Type B pancreatic cell (in vitro differentiated cells): ENCODE measurements at regions not wholly inside any gene's neighbourhood (a gene's known extent, or its start where the extent isn't known, plus 50 kb on each side); places are given as distances from the start of the nearest gene placed in this dataset. TPM values are rescaled to one million over a fixed set of nuclear protein-coding genes. Genes with fewer than 3 reads are reported as not detected.

Experiments used
- DNase-seq: peaks from one replicate; pipeline ENCODE4 v3.0.0; 2021; ENCODE audit warnings: mixed read lengths; ENCODE audit not compliant: unreplicated experiment; ENCODE audit errors: extremely low spot score
- H3K27ac Mint-ChIP-seq: 2 replicates; pipeline ENCODE4 v1.8.0; 2021; ENCODE audit warnings: mild to moderate bottlenecking, mixed read lengths
- H3K27me3 Mint-ChIP-seq: 2 replicates; pipeline ENCODE4 v1.8.0; 2021; ENCODE audit warnings: mixed read lengths
- H3K36me3 Mint-ChIP-seq: 2 replicates; pipeline ENCODE4 v1.8.0; 2021; ENCODE audit warnings: mixed read lengths
- H3K4me1 Mint-ChIP-seq: one replicate; pipeline ENCODE4 v1.8.0; 2021; ENCODE audit warnings: mixed read lengths; ENCODE audit not compliant: unreplicated experiment
- H3K4me3 Mint-ChIP-seq: 2 replicates; pipeline ENCODE4 v1.8.0; 2021; ENCODE audit warnings: mild to moderate bottlenecking, mixed read lengths
- H3K9me3 Mint-ChIP-seq: 2 replicates; pipeline ENCODE4 v1.8.0; 2021; ENCODE audit warnings: mixed read lengths
- microRNA-seq: library from miRNA; unstranded; fragments of <30 nt; microRNA quantifications from one replicate; pipeline ENCODE4, GENCODE V29; 2020
- TF ChIP-seq, protein P1 (sequence below): fragments of 200-600 bp; sonication (generic); conservative IDR thresholded peaks from 2 replicates; pipeline ENCODE4 v1.5.0; 2021; ENCODE audit warnings: antibody characterized with exemption, mild to moderate bottlenecking

DNA sequence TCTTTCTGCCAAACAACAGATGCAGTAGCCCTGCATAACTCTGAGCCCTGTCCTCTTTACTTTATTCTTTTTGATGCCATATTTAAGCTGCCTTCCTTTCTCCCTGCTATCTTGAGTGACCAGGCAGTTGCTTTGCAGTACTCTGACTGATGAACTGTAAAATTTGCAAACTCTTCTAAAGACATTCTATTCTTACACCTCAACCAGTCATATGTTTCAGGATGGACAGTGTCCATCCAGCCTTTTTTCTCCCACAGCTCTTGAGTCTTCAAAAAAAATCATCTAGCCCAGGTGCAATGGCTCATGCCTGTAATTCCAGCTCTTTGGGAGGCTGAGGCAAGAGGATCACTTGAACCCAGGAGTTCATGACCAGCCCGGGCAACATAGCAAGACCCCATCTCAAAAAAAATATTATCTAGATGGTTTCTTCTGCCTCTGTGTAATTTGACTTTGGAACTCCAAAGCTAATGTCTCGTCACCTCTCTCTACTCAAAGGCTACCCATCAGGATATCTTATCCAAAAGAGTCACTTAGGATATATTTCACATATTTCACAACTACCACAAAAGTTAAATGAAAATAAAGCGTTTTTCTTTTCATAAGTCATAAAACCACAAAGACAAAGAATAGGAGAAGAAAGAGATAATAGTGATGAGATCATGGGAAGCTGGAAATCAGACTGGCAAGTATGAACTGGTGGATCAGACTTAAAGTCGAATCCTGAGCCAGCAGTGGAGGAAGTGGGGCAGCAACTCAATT, 54.6 kb upstream of the IPO9 start:
- TF ChIP-seq, protein P1, sequence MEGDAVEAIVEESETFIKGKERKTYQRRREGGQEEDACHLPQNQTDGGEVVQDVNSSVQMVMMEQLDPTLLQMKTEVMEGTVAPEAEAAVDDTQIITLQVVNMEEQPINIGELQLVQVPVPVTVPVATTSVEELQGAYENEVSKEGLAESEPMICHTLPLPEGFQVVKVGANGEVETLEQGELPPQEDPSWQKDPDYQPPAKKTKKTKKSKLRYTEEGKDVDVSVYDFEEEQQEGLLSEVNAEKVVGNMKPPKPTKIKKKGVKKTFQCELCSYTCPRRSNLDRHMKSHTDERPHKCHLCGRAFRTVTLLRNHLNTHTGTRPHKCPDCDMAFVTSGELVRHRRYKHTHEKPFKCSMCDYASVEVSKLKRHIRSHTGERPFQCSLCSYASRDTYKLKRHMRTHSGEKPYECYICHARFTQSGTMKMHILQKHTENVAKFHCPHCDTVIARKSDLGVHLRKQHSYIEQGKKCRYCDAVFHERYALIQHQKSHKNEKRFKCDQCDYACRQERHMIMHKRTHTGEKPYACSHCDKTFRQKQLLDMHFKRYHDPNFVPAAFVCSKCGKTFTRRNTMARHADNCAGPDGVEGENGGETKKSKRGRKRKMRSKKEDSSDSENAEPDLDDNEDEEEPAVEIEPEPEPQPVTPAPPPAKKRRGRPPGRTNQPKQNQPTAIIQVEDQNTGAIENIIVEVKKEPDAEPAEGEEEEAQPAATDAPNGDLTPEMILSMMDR, result no peak
- no peak for DNase-seq
- no peak overlapping the region for H3K27ac Mint-ChIP-seq
- peaks cover 13% of the 10 kb centered on the region for H3K4me1 Mint-ChIP-seq
- no peaks in the 10 kb centered on the region for H3K27me3 Mint-ChIP-seq
- H3K9me3 Mint-ChIP-seq, result peaks cover 8% of the 10 kb centered on the region
- no peak overlapping the region for H3K4me3 Mint-ChIP-seq
- H3K36me3 Mint-ChIP-seq, result peaks cover 40% of the 10 kb centered on the region

- Mint-ChIP-seq H3K36me3 (peaks cover 42% of the 10 kb centered on the region), H3K4me3 (no peak overlapping the region), H3K27me3 (no peaks in the 10 kb centered on the region), H3K4me1 (peaks cover 18% of the 10 kb centered on the region), H3K27ac (no peak overlapping the region), H3K9me3 (peaks cover 7% of the 10 kb centered on the region)
- DNase-seq, result no peak
- TF ChIP-seq, protein P1, result no peak
These were observed 54.0 kb upstream of the IPO9 start for GRCh38 chr1:201774983-201775344.

DNA sequence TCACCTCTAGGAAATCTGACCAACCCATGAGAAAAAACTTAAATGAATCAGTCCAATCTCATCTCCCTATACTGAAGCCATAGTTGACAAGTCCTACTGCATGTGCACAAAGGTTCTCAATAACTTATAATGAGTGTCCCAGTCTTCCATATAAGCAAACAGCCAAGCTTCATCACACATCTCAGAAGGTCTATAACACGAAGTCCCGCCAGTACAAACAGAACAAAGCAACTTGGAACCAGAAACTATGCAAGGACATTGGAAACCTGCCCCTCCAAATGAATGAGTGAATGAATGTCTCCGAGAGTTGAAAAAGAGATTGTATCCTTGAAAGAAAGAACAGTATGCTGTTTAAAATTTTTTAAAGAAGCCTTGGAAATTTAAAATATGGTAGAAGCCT, 53.6 kb upstream of the IPO9 start:
- TF ChIP-seq, protein P1, result no peak
- Mint-ChIP-seq H3K27ac (no peak overlapping the region), H3K36me3 (peaks cover 39% of the 10 kb centered on the region), H3K27me3 (no peaks in the 10 kb centered on the region), H3K4me3 (no peak overlapping the region), H3K9me3 (peaks cover 3% of the 10 kb centered on the region), H3K4me1 (peaks cover 18% of the 10 kb centered on the region)
- no peak for DNase-seq

DNA sequence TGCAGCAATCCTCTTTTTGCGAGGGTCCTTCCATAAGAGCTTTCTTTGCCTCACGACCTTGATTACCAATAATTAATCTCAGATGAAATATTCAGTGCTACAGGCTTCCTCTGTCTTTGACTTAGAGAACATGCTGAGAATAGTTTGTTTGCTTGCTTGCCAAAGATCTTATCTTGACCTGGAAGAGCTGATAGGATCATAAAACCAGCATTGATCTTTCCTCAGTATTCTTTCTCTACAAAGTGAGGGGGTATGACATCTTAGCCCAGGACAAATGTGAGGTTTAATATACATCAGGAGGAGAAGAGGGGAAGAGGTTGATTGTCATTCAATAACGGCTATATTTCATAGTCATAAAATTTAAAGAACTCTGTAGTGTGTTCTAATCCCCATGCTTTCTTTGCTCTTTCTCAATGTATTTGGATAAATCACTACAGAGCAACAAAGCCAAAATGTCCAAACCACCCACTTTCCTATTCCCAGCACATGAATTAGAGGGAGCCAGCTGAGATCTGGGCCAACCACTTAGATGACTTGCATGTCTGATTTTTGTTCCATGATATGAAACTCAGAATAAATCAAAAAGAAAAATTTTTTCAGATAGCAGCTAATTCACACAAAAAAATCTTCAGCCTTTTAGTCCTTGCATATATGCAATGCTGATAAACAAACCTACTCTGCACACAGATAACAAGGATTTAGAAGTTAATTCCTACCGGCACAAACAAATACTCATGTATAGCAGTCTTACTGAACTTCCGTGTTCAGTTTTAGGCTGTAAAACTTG, 50.5 kb upstream of the IPO9 start:
- H3K4me3 Mint-ChIP-seq, result no peak overlapping the region
- no peak for DNase-seq
- peaks cover 18% of the 10 kb centered on the region for H3K4me1 Mint-ChIP-seq
- H3K9me3 Mint-ChIP-seq, result no peaks in the 10 kb centered on the region
- TF ChIP-seq, protein P1, result no peak
- H3K27me3 Mint-ChIP-seq, result no peaks in the 10 kb centered on the region
- H3K36me3 Mint-ChIP-seq, result peaks cover 38% of the 10 kb centered on the region
- no peak overlapping the region for H3K27ac Mint-ChIP-seq

Small RNAs in the stretch of these regions (microRNA-seq; reads per million reads assigned to microRNA genes)
- gene MIR5191, result not detected
